Activated B cell treated with CpG ODN at 0.5 μM for 24 hours (primary cell): ENCODE measurements at regions not wholly inside any gene's neighbourhood (a gene's known extent, or its start where the extent isn't known, plus 50 kb on each side); places are given as distances from the start of the nearest gene placed in this dataset.

ENCODE experiments used
- ATAC-seq: fragments of 200-7000 bp; cut with Tn5 transposase; one replicate; pipeline ENCODE4 v1.10.0; 2021; ENCODE audit warnings: low read depth, mild to moderate bottlenecking, moderate library complexity
- CTCF ChIA-PET: fragments of 350-600 bp; sonication (Branson Sonifier 250); formaldehyde crosslinking; loops from one replicate; lab custom pipeline; 2021; ENCODE audit warnings: antibody characterized with exemption; lab: Charles Lee
- POLR2A ChIA-PET: fragments of 350-600 bp; sonication (Branson Sonifier 250); formaldehyde crosslinking; loops from one replicate; lab custom pipeline; 2021; ENCODE audit warnings: antibody characterized with exemption; lab: Charles Lee
- DNase-seq: peaks from one replicate; pipeline ENCODE4 v3.0.0; 2022
- H3K27ac Mint-ChIP-seq: one replicate; pipeline ENCODE4 v1.8.0; 2020; ENCODE audit warnings: mixed read lengths
- H3K27me3 Mint-ChIP-seq: one replicate; pipeline ENCODE4 v1.8.0; 2021; ENCODE audit warnings: mixed read lengths
- H3K36me3 Mint-ChIP-seq: one replicate; pipeline ENCODE4 v1.8.0; 2021; ENCODE audit warnings: low read depth, mixed read lengths
- H3K4me1 Mint-ChIP-seq: one replicate; pipeline ENCODE4 v1.8.0; 2021; ENCODE audit warnings: mixed read lengths
- H3K4me3 Mint-ChIP-seq: one replicate; pipeline ENCODE4 v1.8.0; 2020; ENCODE audit warnings: mild to moderate bottlenecking, mixed read lengths
- H3K9me3 Mint-ChIP-seq: one replicate; pipeline ENCODE4 v1.8.0; 2020; ENCODE audit warnings: mixed read lengths
- intact Hi-C: fragments of 100-400 bp; cut with micrococcal nuclease; formaldehyde crosslinking; loops from one replicate; pipeline ENCODE4 v1.15.1; 2024
- TF ChIP-seq, protein P1 (sequence below): fragments of 200-600 bp; IDR thresholded peaks from one replicate; pipeline ENCODE4 v1.8.0; 2022; ENCODE audit warnings: antibody characterized with exemption, mild to moderate bottlenecking

DNA sequence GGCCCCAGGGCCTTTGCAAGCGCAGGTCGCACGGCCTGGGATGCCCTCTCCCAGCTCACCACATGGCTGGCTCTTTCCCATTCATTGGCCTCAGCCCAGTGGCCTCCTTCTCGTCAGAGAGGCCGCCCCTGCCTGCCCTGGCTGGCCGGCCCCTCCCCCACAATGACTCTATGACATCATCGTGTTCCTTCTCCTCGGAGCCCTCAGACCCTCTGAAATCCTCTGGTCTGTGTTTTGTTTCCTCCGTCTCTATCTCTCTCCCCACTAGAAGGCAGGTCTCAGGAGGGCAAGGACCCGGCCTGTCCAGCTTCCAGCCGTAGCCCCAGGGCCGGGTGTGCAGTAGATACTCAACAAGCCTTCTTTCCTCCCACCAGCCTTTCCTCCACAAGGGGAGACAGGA is 164.8 kb upstream of the FOXF1 start:
- H3K4me1 Mint-ChIP-seq, result no peaks in the 10 kb centered on the region
- H3K27ac Mint-ChIP-seq, result no peak overlapping the region
- DNase-seq (no peak), ATAC-seq (no peak)
- H3K27me3 Mint-ChIP-seq, result peaks cover 66% of the 10 kb centered on the region
- no peaks in the 10 kb centered on the region for H3K36me3 Mint-ChIP-seq
- no peak overlapping the region for H3K4me3 Mint-ChIP-seq
- TF ChIP-seq, protein P1, sequence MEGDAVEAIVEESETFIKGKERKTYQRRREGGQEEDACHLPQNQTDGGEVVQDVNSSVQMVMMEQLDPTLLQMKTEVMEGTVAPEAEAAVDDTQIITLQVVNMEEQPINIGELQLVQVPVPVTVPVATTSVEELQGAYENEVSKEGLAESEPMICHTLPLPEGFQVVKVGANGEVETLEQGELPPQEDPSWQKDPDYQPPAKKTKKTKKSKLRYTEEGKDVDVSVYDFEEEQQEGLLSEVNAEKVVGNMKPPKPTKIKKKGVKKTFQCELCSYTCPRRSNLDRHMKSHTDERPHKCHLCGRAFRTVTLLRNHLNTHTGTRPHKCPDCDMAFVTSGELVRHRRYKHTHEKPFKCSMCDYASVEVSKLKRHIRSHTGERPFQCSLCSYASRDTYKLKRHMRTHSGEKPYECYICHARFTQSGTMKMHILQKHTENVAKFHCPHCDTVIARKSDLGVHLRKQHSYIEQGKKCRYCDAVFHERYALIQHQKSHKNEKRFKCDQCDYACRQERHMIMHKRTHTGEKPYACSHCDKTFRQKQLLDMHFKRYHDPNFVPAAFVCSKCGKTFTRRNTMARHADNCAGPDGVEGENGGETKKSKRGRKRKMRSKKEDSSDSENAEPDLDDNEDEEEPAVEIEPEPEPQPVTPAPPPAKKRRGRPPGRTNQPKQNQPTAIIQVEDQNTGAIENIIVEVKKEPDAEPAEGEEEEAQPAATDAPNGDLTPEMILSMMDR, result no peak
- ChIA-PET POLR2A (interaction anchor here (0.6 kb wide), 1 partner anchor 272 kb away, joined by 8 read pairs; no protein-coding TSS in a partner anchor), CTCF (no interaction called here)
- intact Hi-C loops, result no loop called here
- H3K9me3 Mint-ChIP-seq, result no peaks in the 10 kb centered on the region

DNA sequence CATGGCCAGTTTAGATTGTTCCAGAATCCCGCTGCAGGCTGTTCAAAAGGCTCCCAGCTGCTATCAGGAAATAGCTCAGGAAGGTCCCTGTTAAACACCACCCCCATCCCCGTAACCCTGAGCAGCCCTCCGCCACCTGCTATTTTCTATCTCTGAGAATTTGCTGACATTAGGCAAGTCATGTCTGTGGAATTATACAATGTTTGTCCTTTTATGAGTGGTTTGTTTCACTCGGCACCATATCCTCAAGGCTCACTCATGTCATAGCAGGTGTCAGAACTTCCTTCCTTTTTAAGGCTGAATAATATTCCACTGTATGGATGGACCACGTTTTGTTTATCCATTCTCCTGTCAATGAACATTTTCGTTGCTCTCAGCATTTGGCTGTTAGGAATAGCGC is 164.3 kb upstream of the FOXF1 start:
- ChIA-PET POLR2A (no interaction called here), CTCF (no interaction called here)
- H3K27ac Mint-ChIP-seq, result no peak overlapping the region
- no peaks in the 10 kb centered on the region for H3K4me1 Mint-ChIP-seq
- no peaks in the 10 kb centered on the region for H3K9me3 Mint-ChIP-seq
- TF ChIP-seq, protein P1, result no peak
- DNase-seq, result no peak
- H3K36me3 Mint-ChIP-seq, result no peaks in the 10 kb centered on the region
- H3K4me3 Mint-ChIP-seq, result no peak overlapping the region
- ATAC-seq, result no peak
- H3K27me3 Mint-ChIP-seq, result peaks cover 69% of the 10 kb centered on the region
- intact Hi-C loops, result no loop called here

DNA sequence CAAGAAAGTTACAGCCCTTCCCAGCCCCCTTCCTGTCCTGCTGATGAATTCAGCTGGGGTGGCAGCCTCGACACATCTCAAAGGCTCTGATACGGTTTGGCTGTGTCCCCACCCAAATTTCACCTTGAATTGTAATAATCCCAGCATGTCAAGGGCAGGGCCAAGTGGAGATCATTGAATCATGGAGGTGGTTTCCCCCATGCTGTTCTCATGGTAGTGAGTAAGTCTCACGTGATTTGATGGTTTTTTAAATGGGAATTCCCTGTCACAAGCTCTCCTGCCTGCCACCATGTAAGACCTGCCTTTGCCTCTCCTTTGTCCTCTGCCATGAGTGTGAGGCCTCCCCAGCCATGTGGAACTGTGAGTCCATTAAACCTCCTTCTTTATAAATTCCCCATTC is 163.2 kb upstream of the FOXF1 start:
- DNase-seq, result no peak
- Mint-ChIP-seq H3K4me3 (no peak overlapping the region), H3K27ac (no peak overlapping the region), H3K27me3 (peaks cover 69% of the 10 kb centered on the region), H3K4me1 (no peaks in the 10 kb centered on the region), H3K36me3 (no peaks in the 10 kb centered on the region), H3K9me3 (no peaks in the 10 kb centered on the region)
- TF ChIP-seq, protein P1, result no peak
- ATAC-seq, result no peak
- intact Hi-C loops, result no loop called here
- ChIA-PET POLR2A (no interaction called here), CTCF (no interaction called here)

DNA sequence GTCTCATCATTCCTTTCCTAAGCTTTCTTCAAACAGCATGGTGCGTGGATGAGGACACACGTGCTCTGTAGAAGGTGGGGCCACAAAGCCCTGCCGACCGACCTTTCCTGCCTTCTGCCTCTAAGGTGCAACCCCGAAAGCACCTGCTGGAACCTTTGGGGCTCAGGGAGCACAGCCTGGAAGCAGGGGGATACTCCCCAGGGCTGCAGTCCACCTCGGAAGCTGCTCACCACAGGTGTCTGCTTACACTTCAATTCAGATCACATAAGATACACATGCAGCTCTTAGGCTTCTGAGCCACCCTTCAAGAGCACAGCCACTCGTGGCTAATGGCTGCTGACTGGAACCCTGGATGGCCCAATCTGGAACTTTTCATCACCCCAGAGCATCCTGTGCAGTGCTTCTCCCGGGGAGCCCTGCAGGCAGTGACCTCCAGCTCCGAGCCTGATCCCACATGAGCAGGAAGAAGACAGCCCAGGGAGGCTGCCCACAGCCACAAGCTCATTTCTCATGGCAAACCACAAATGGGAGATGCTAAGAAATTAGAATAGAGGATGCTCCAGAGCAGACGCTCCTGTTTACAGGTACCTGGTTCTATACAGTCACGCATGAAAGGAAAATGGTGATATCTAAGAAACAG is 162.3 kb upstream of the FOXF1 start:
- Mint-ChIP-seq H3K9me3 (no peaks in the 10 kb centered on the region), H3K27ac (no peak overlapping the region), H3K4me1 (no peaks in the 10 kb centered on the region), H3K27me3 (peaks cover 66% of the 10 kb centered on the region), H3K36me3 (no peaks in the 10 kb centered on the region), H3K4me3 (no peak overlapping the region)
- no peak for DNase-seq
- intact Hi-C loops, result no loop called here
- CTCF ChIA-PET, result no interaction called here
- no peak for ATAC-seq
- TF ChIP-seq, protein P1, result no peak
- POLR2A ChIA-PET, result no interaction called here

DNA sequence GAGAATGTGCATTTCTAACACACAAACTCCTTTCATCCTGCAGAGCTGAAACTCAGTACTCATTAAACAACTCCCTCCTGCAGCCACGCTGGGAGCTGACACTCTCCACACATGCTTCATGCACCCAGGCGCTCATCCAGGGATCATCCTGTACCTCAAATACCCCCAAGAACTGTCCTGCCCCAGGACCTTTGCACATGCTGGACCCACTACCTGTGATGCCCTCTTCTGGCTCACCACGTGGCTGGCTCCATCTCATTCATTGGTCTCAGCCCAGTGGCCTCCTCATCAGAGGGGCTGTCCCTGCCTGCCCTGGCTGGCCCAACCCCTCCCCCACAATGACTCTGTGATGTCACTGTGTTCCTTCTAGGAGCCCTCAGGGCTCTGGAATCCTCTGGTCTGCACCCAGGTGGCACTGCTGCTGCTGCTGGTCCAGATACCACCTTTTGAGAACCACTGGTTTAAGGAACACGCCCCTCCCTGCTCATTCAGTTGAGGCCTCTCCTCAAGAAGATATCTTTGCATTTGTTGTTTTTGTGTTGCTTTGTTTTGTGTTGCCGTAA is 160.9 kb upstream of the FOXF1 start:
- POLR2A ChIA-PET, result no interaction called here
- Mint-ChIP-seq H3K4me3 (no peak overlapping the region), H3K27ac (no peak overlapping the region)

More for the DNA sequence above, 160.9 kb upstream of the FOXF1 start:
- no peaks in the 10 kb centered on the region for H3K9me3 Mint-ChIP-seq
- intact Hi-C loops, result no loop called here
- no peaks in the 10 kb centered on the region for H3K4me1 Mint-ChIP-seq
- no peaks in the 10 kb centered on the region for H3K36me3 Mint-ChIP-seq
- ATAC-seq, result no peak
- H3K27me3 Mint-ChIP-seq, result peaks cover 62% of the 10 kb centered on the region
- TF ChIP-seq, protein P1, result no peak
- DNase-seq, result no peak
- CTCF ChIA-PET, result no interaction called here
